Neural cell (in vitro differentiated cells): ENCODE measurements at regions not wholly inside any gene's neighbourhood (a gene's known extent, or its start where the extent isn't known, plus 50 kb on each side); places are given as distances from the start of the nearest gene placed in this dataset.

ENCODE experiments used
- H2AFZ ChIP-seq: fragments of 200-600, 300-800 bp; sonication (generic), shearing (Covaris generic); 2 replicates; pipeline ENCODE4 v1.6.0; 2014; ENCODE audit warnings: low read depth, mild to moderate bottlenecking, antibody characterized with exemption, low read length, moderate library complexity
- H3F3A ChIP-seq: fragments of 200-600 bp; shearing (Covaris generic); 2 replicates; pipeline ENCODE4 v1.6.1; 2016; ENCODE audit warnings: mild to moderate bottlenecking, moderate library complexity, mixed read lengths, antibody characterized with exemption, low read length; ENCODE audit not compliant: insufficient read depth, poor library complexity, severe bottlenecking
- H3K27ac ChIP-seq: fragments of 200-600, 300-800 bp; sonication (generic), shearing (Covaris generic); 2 replicates; pipeline ENCODE4 v1.5.1; 2014; ENCODE audit warnings: mild to moderate bottlenecking, low read length, moderate library complexity
- H3K27me3 ChIP-seq: fragments of 300-800, 200-600 bp; sonication (generic), shearing (Covaris generic); 2 replicates; pipeline ENCODE4 v1.6.0; 2014; ENCODE audit warnings: mild to moderate bottlenecking, low read depth, low read length, moderate library complexity; ENCODE audit not compliant: insufficient read depth
- H3K36me3 ChIP-seq: fragments of 300-800, 200-600 bp; sonication (generic), shearing (Covaris generic); 2 replicates; pipeline ENCODE4 v1.5.1; 2014; ENCODE audit warnings: mild to moderate bottlenecking, antibody characterized with exemption, low read length, moderate library complexity; ENCODE audit not compliant: insufficient read depth
- H3K4me2 ChIP-seq: fragments of 300-800, 200-600 bp; sonication (generic), shearing (Covaris generic); 2 replicates; pipeline ENCODE4 v1.6.0; 2014; ENCODE audit warnings: mild to moderate bottlenecking, low read length
- H3K4me3 ChIP-seq: fragments of 300-800, 200-600 bp; sonication (generic), shearing (Covaris generic); 2 replicates; pipeline ENCODE4 v1.5.1; 2014; ENCODE audit warnings: mild to moderate bottlenecking, low read length, moderate library complexity
- H3K79me2 ChIP-seq: fragments of 200-600 bp; shearing (Covaris generic); replicated peaks from 2 replicates; pipeline ENCODE4 v1.6.0; 2014; ENCODE audit warnings: mild to moderate bottlenecking, low read length, moderate library complexity; ENCODE audit not compliant: insufficient read depth
- H3K9ac ChIP-seq: fragments of 300-800, 200-600 bp; sonication (generic), shearing (Covaris generic); 2 replicates; pipeline ENCODE4 v1.6.1; 2016; ENCODE audit warnings: mild to moderate bottlenecking, low read length, mixed read lengths
- H3K9me2 ChIP-seq: fragments of 200-600 bp; shearing (Covaris generic); 2 replicates; pipeline ENCODE4 v1.6.1; 2016; ENCODE audit warnings: mild to moderate bottlenecking, low read length, mixed read lengths; ENCODE audit not compliant: insufficient read depth
- H3K9me3 ChIP-seq: fragments of 200-600, 300-800 bp; sonication (generic), shearing (Covaris generic); 2 replicates; pipeline ENCODE4 v1.6.1; 2016; ENCODE audit warnings: mild to moderate bottlenecking, mixed run types, low read length, moderate library complexity, mixed read lengths
- H4K20me1 ChIP-seq: fragments of 200-600 bp; shearing (Covaris generic); 2 replicates; pipeline ENCODE4 v1.6.1; 2016; ENCODE audit warnings: mild to moderate bottlenecking, mixed run types; ENCODE audit not compliant: insufficient read depth
- EP300 ChIP-seq: fragments of 450-650 bp; conservative IDR thresholded peaks from 2 replicates; pipeline ENCODE4 v1.6.1; 2014; ENCODE audit warnings: antibody characterized with exemption, mild to moderate bottlenecking, moderate library complexity; ENCODE audit not compliant: poor library complexity, severe bottlenecking
- EZH2 ChIP-seq: fragments of 200-600, 300-800 bp; shearing (Covaris generic), sonication (generic); IDR thresholded peaks from 2 replicates; pipeline ENCODE4 v1.6.1; 2014; ENCODE audit warnings: antibody characterized with exemption, low read length, borderline replicate concordance, mild to moderate bottlenecking; ENCODE audit not compliant: insufficient read depth, poor library complexity, severe bottlenecking
- MXI1 ChIP-seq: fragments of 450-650 bp; conservative IDR thresholded peaks from 2 replicates; pipeline ENCODE4 v1.6.1; 2014; ENCODE audit warnings: antibody characterized with exemption, mild to moderate bottlenecking; ENCODE audit not compliant: poor library complexity, severe bottlenecking
- POLR2AphosphoS5 ChIP-seq: IDR thresholded peaks from 2 replicates; pipeline ENCODE4 v1.6.1; 2012
- RAD21 ChIP-seq: fragments of 450-650 bp; conservative IDR thresholded peaks from 2 replicates; pipeline ENCODE4 v1.6.1; 2014; ENCODE audit warnings: antibody characterized with exemption, mild to moderate bottlenecking, moderate library complexity
- SMC3 ChIP-seq: fragments of 450-650 bp; conservative IDR thresholded peaks from 2 replicates; pipeline ENCODE4 v1.6.1; 2014; ENCODE audit warnings: antibody characterized with exemption, mild to moderate bottlenecking, moderate library complexity; ENCODE audit not compliant: poor library complexity
- TAF1 ChIP-seq: IDR thresholded peaks from 2 replicates; pipeline ENCODE4 v1.6.1; 2012; ENCODE audit warnings: low read depth
- TF ChIP-seq, protein P1 (sequence below): IDR thresholded peaks from 2 replicates; pipeline ENCODE4 v1.6.1; 2012; ENCODE audit warnings: borderline replicate concordance
- TF ChIP-seq, protein P2 (sequence below): fragments of 450-650 bp; IDR thresholded peaks from 2 replicates; pipeline ENCODE4 v1.5.1; 2014; ENCODE audit warnings: antibody characterized with exemption, mild to moderate bottlenecking, moderate library complexity; ENCODE audit not compliant: poor library complexity, severe bottlenecking

DNA sequence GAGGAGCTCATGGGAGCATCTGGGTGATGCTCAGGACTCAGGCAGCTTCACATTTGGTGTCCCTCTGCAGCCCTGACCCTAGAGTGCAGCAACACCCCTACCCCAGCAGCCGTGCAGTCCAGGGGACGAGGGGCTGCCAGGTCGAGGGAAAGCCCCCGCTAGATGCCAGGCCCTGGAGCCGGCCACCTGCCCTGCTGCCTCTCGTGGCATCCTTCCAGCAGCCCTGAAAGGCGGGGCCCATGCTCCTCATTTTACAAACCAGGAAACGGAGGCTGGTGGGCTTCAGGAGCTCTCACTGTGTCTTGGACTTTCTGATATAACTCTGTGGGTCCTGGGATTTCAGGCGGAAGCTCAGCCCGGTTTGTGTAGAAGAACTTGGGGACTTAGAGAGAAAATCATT is 120.5 kb upstream of the WNT4 start:
- Histone ChIP-seq H3K36me3 (no peaks in the 10 kb centered on the region), H3F3A (no peaks in the 10 kb centered on the region), H3K9ac (no peak overlapping the region), H3K9me3 (no peaks in the 10 kb centered on the region), H3K79me2 (no peaks in the 10 kb centered on the region), H3K27me3 (no peaks in the 10 kb centered on the region), H3K4me3 (no peak overlapping the region), H3K27ac (no peak overlapping the region), H4K20me1 (no peaks in the 10 kb centered on the region), H2AFZ (no peak overlapping the region), H3K9me2 (no peaks in the 10 kb centered on the region), H3K4me2 (no peak overlapping the region)
- no peak for TF ChIP-seq EP300
- no peak for TF ChIP-seq EZH2
- TF ChIP-seq RAD21: no peak

GRCh38 chr1:22264464-22265341 is 121.8 kb upstream of the WNT4 start:
- Histone ChIP-seq H4K20me1 (no peaks in the 10 kb centered on the region), H3K27me3 (no peaks in the 10 kb centered on the region), H2AFZ (no peak overlapping the region), H3K79me2 (no peaks in the 10 kb centered on the region), H3K4me2 (no peak overlapping the region), H3K27ac (no peak overlapping the region), H3K9me2 (no peaks in the 10 kb centered on the region), H3F3A (no peaks in the 10 kb centered on the region), H3K36me3 (no peaks in the 10 kb centered on the region), H3K4me3 (no peak overlapping the region), H3K9me3 (no peaks in the 10 kb centered on the region), H3K9ac (no peak overlapping the region)
- TF ChIP-seq POLR2AphosphoS5 (no peak), RAD21 (no peak), SMC3 (no peak), TAF1 (no peak), EP300 (no peak), MXI1 (no peak), EZH2 (no peak)
- TF ChIP-seq, protein P1, sequence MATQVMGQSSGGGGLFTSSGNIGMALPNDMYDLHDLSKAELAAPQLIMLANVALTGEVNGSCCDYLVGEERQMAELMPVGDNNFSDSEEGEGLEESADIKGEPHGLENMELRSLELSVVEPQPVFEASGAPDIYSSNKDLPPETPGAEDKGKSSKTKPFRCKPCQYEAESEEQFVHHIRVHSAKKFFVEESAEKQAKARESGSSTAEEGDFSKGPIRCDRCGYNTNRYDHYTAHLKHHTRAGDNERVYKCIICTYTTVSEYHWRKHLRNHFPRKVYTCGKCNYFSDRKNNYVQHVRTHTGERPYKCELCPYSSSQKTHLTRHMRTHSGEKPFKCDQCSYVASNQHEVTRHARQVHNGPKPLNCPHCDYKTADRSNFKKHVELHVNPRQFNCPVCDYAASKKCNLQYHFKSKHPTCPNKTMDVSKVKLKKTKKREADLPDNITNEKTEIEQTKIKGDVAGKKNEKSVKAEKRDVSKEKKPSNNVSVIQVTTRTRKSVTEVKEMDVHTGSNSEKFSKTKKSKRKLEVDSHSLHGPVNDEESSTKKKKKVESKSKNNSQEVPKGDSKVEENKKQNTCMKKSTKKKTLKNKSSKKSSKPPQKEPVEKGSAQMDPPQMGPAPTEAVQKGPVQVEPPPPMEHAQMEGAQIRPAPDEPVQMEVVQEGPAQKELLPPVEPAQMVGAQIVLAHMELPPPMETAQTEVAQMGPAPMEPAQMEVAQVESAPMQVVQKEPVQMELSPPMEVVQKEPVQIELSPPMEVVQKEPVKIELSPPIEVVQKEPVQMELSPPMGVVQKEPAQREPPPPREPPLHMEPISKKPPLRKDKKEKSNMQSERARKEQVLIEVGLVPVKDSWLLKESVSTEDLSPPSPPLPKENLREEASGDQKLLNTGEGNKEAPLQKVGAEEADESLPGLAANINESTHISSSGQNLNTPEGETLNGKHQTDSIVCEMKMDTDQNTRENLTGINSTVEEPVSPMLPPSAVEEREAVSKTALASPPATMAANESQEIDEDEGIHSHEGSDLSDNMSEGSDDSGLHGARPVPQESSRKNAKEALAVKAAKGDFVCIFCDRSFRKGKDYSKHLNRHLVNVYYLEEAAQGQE: no peak
- TF ChIP-seq, protein P2, sequence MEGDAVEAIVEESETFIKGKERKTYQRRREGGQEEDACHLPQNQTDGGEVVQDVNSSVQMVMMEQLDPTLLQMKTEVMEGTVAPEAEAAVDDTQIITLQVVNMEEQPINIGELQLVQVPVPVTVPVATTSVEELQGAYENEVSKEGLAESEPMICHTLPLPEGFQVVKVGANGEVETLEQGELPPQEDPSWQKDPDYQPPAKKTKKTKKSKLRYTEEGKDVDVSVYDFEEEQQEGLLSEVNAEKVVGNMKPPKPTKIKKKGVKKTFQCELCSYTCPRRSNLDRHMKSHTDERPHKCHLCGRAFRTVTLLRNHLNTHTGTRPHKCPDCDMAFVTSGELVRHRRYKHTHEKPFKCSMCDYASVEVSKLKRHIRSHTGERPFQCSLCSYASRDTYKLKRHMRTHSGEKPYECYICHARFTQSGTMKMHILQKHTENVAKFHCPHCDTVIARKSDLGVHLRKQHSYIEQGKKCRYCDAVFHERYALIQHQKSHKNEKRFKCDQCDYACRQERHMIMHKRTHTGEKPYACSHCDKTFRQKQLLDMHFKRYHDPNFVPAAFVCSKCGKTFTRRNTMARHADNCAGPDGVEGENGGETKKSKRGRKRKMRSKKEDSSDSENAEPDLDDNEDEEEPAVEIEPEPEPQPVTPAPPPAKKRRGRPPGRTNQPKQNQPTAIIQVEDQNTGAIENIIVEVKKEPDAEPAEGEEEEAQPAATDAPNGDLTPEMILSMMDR: no peak
